Activated CD8-positive, alpha-beta T cell treated with anti-CD3 and anti-CD28 coated beads for 36 hours (primary cell): ENCODE measurements at regions not wholly inside any gene's neighbourhood (a gene's known extent, or its start where the extent isn't known, plus 50 kb on each side); places are given as distances from the start of the nearest gene placed in this dataset.
"Not testable (repeated sequence)": the region's sequence is repeated elsewhere in the genome, so short reads cannot be mapped to it uniquely, and the experiment has no call there.

Experiments used
- ATAC-seq: fragments of 200-7000 bp; cut with Tn5 transposase; one replicate; pipeline ENCODE4 v1.10.0; 2021; ENCODE audit warnings: mild to moderate bottlenecking, moderate library complexity
- CTCF ChIA-PET: fragments of 350-600 bp; sonication (Branson Sonifier 250); formaldehyde crosslinking; loops from one replicate; lab custom pipeline; 2021; ENCODE audit warnings: antibody characterized with exemption; lab: Charles Lee
- POLR2A ChIA-PET: fragments of 350-600 bp; sonication (Branson Sonifier 250); formaldehyde crosslinking; loops from one replicate; lab custom pipeline; 2021; ENCODE audit warnings: antibody characterized with exemption; lab: Charles Lee
- DNase-seq: peaks from one replicate; pipeline ENCODE4 v3.0.0-alpha.2; 2020
- H3K27ac Mint-ChIP-seq: one replicate; pipeline ENCODE4 v1.8.0; 2021; ENCODE audit warnings: mild to moderate bottlenecking, mixed read lengths
- H3K27me3 Mint-ChIP-seq: one replicate; pipeline ENCODE4 v1.8.0; 2021; ENCODE audit warnings: mixed read lengths
- H3K36me3 Mint-ChIP-seq: one replicate; pipeline ENCODE4 v1.8.0; 2021; ENCODE audit warnings: low read depth, mixed read lengths
- H3K4me1 Mint-ChIP-seq: one replicate; pipeline ENCODE4 v1.8.0; 2021; ENCODE audit warnings: low read depth, mixed read lengths
- H3K4me3 Mint-ChIP-seq: one replicate; pipeline ENCODE4 v1.8.0; 2021; ENCODE audit warnings: mild to moderate bottlenecking, moderate library complexity, mixed read lengths
- H3K9me3 Mint-ChIP-seq: one replicate; pipeline ENCODE4 v1.8.0; 2021; ENCODE audit warnings: mixed read lengths
- intact Hi-C: fragments of 100-400 bp; cut with micrococcal nuclease; formaldehyde crosslinking; loops from one replicate; pipeline ENCODE4 v1.10.0; 2022
- TF ChIP-seq, protein P1 (sequence below): fragments of 200-600 bp; IDR thresholded peaks from one replicate; pipeline ENCODE4 v1.8.0; 2022; ENCODE audit warnings: antibody characterized with exemption, mild to moderate bottlenecking

DNA sequence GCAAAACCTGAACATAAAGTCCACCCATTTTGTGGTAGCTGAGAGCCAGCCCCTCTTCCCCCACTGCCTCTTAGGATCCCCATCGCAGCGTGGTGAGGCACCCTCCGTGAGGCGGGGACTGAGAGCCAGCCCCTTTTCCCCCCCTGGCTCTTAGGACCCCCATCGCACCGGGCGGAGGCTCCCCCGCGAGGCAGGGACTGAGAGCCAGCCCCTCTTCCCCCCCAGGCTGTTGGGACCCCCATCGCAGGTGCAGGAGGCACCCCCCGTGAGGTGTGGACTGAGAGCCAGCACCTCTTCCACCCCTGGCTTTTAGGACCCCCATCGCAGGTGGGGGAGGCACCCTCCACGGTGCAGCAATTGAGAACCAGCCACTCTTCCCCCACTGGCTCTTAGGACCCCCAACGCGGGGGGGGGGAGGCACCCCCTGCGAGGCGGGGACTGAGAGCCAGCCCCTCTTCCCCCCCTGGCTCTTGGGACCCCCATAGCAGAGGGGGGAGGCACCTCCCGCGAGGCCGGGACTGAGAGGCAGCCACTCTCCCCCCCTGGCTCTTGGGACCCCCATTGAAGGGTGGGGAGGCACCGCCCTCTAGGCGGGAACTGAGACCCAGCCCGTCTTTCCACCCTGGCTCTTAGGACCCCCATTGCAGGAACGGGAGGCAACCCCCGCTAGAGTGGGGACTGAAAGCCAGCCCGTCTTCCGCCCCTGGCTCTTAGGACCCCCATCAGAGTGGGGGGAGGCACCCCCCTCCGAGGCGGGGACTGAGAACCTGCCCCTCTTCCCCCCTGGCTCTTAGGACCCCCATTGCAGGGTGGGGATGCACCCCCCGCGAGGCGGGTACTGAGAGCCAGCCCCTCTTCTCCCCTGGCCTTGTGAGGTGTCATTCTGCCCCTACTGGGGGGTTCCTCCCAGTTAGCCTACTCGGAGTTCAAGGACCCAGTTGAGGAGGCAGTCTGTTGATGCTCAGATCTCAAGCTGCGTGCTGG, 366.4 kb upstream of the SPRY2 start:
- POLR2A ChIA-PET: no interaction called here
- intact Hi-C loops: no loop called here
- Mint-ChIP-seq H3K36me3 (no peaks in the 10 kb centered on the region), H3K27me3 (no peaks in the 10 kb centered on the region), H3K4me3 (no peak overlapping the region), H3K4me1 (no peaks in the 10 kb centered on the region), H3K9me3 (peaks cover 2% of the 10 kb centered on the region), H3K27ac (no peak overlapping the region)
- DNase-seq (no peak), ATAC-seq (no peak)
- TF ChIP-seq, protein P1, sequence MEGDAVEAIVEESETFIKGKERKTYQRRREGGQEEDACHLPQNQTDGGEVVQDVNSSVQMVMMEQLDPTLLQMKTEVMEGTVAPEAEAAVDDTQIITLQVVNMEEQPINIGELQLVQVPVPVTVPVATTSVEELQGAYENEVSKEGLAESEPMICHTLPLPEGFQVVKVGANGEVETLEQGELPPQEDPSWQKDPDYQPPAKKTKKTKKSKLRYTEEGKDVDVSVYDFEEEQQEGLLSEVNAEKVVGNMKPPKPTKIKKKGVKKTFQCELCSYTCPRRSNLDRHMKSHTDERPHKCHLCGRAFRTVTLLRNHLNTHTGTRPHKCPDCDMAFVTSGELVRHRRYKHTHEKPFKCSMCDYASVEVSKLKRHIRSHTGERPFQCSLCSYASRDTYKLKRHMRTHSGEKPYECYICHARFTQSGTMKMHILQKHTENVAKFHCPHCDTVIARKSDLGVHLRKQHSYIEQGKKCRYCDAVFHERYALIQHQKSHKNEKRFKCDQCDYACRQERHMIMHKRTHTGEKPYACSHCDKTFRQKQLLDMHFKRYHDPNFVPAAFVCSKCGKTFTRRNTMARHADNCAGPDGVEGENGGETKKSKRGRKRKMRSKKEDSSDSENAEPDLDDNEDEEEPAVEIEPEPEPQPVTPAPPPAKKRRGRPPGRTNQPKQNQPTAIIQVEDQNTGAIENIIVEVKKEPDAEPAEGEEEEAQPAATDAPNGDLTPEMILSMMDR: no peak
- CTCF ChIA-PET: no interaction called here

DNA sequence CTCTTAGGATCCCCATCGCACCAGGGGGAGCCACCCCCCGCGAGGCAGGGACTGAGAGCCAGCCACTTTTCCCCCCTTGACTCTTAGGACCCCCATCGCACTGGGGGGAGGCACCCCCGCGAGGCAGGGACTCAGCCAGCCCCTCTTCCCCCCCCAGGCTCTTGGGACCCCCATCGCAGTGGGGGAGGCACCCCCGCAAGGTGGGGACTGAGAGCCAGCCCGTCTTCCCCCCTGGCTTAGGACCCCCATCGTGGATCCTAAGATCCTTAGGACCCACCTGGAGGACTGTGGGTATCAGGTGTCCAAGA, 365.2 kb upstream of the SPRY2 start:
- H3K27ac Mint-ChIP-seq: no peak overlapping the region
- ChIA-PET POLR2A (no interaction called here), CTCF (no interaction called here)
- DNase-seq (no peak), ATAC-seq (no peak)
- H3K9me3 Mint-ChIP-seq: peaks cover 9% of the 10 kb centered on the region
- H3K4me1 Mint-ChIP-seq: no peaks in the 10 kb centered on the region
- intact Hi-C loops: no loop called here
- H3K27me3 Mint-ChIP-seq: no peaks in the 10 kb centered on the region
- TF ChIP-seq, protein P1: no peak
- H3K4me3 Mint-ChIP-seq: no peak overlapping the region
- no peaks in the 10 kb centered on the region for H3K36me3 Mint-ChIP-seq

DNA sequence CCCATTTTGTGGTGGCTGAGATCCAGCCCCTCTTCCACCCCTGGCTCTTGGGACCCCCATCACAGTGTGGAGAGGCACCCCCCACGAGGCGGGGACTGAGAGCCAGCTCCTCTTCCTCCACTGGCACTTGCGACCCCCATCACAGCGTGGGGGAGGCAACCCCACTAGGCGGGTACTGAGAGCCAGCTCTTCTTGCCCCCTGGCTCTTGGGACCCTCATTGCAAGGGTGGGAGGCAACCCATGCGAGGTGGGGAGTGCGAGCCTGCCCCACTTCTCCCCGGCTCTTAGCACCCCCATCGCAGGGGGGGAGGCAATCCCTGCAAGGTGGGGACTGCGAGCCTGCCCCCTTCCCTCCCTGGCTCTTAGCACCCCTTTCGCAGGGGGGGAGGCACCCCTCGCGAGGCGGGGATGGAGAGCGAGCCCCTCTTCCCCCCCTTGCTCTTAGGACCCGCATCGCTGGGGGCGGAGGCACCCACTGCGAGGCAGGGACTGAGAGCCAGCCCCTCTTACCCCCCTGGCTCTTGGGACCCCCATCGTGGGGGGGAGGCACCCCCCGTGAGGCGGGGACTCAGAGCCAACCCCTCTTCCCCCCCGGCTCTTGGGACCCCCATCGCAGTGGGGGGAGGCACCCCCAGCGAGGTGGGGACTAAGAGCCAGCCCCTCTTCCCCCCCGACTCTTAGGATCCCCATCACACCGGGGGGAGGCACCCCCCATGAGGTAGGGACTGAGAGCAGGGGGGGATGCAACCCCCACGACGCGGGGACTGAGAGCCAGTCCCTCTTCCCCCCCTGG, 364.6 kb upstream of the SPRY2 start:
- ChIA-PET POLR2A (no interaction called here), CTCF (no interaction called here)
- Mint-ChIP-seq H3K4me1 (no peaks in the 10 kb centered on the region), H3K4me3 (no peak overlapping the region), H3K36me3 (no peaks in the 10 kb centered on the region), H3K27ac (no peak overlapping the region), H3K27me3 (no peaks in the 10 kb centered on the region), H3K9me3 (peaks cover 9% of the 10 kb centered on the region)
- TF ChIP-seq, protein P1: no peak
- intact Hi-C loops: no loop called here
- DNase-seq (no peak), ATAC-seq (no peak)

DNA sequence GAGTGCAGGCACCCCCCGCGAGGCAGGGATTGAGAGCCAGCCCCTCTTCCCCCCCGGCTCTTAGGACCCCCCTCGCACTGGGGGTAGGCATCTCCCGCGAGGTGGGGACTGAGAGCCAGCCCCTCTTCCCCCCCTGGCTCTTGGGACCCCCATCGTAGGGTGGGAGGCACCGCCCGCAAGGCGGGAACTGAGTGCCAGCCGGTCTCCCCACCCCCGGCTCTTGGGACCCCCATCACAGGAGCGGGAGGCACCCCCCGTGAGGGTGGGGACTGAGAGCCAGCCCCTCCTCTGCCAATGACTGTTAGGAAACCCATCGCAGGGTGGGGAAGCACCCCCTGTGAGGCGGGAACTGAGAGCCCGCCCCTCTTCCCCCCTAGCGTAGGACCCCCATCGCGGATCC, 363.4 kb upstream of the SPRY2 start:
- H3K36me3 Mint-ChIP-seq: no peaks in the 10 kb centered on the region
- H3K27ac Mint-ChIP-seq: no peak overlapping the region
- H3K4me3 Mint-ChIP-seq: no peak overlapping the region
- ATAC-seq: no peak
- no peaks in the 10 kb centered on the region for H3K4me1 Mint-ChIP-seq
- TF ChIP-seq, protein P1: no peak
- ChIA-PET POLR2A (no interaction called here), CTCF (no interaction called here)
- DNase-seq: no peak
- intact Hi-C loops: no loop called here
- peaks cover 11% of the 10 kb centered on the region for H3K9me3 Mint-ChIP-seq
- no peaks in the 10 kb centered on the region for H3K27me3 Mint-ChIP-seq

DNA sequence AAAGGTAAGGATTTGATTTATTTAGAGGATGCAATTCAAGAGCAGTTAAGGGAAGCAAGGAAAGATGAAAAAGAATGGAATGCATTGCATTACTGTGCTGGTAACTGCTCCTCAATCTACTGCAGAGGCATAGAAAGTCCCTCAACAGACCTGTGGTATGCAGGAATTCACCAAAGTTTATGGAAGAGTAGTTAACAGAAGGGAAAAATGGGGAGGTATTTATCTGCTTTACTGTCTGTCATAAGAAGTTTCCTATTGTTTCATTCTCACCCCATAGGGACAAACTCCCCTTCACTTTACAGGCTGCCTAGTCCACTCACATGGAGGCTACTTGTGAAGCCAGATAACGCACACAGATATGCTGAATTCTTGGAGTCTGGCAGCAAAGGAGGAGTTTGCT, 354.9 kb upstream of the SPRY2 start:
- Mint-ChIP-seq H3K4me3 (no peak overlapping the region), H3K27me3 (no peaks in the 10 kb centered on the region), H3K9me3 (peaks cover 5% of the 10 kb centered on the region), H3K27ac (no peak overlapping the region), H3K36me3 (no peaks in the 10 kb centered on the region), H3K4me1 (no peaks in the 10 kb centered on the region)
- no peak for ATAC-seq
- CTCF ChIA-PET: no interaction called here
- intact Hi-C loops: no loop called here
- POLR2A ChIA-PET: no interaction called here
- no peak for DNase-seq
- TF ChIP-seq, protein P1: no peak

DNA sequence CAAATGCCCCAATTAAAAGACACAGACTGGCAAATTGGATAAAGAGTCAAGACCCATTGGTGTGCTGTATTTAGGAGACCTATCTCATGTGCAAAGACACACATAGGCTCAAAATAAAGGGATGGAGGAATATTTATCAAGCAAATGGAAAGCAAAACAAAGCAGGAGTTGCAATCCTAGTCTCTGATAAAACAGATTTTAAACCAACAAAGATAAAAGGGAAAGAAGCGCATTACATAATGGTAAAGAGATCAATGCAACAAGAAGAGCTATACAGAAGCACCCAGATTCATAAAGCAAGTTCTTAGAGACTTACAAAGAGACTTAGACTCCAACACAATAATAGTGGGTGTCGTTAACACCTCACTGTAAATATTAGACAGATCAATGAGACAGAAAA, 350.9 kb upstream of the SPRY2 start:
- H3K36me3 Mint-ChIP-seq, POLR2A ChIA-PET, intact Hi-C loops, H3K9me3 Mint-ChIP-seq, H3K27ac Mint-ChIP-seq, H3K27me3 Mint-ChIP-seq, H3K4me1 Mint-ChIP-seq, DNase-seq, ATAC-seq, H3K4me3 Mint-ChIP-seq, CTCF ChIA-PET: not testable (repeated sequence)
